ENCODE measurements at regions not wholly inside any gene's neighbourhood (a gene's known extent, or its start where the extent isn't known, plus 50 kb on each side); places are given as distances from the start of the nearest gene placed in this dataset.

- H3K27me3 Mint-ChIP-seq (ENCODE audit: unreplicated experiment) = no peaks in the 10 kb centered on the region
- no peak overlapping the region for H3K4me3 Mint-ChIP-seq (ENCODE audit: unreplicated experiment)
- no peak for DNase-seq (ENCODE audit: low spot score)
- TF ChIP-seq CTCF (IDR thresholded peaks at IDR 0.05; ENCODE audit: unreplicated experiment) = no peak
- H3K9me3 Mint-ChIP-seq (ENCODE audit: unreplicated experiment) = no peaks in the 10 kb centered on the region
- no peaks in the 10 kb centered on the region for H3K36me3 Mint-ChIP-seq (ENCODE audit: low read depth, unreplicated experiment)
- H3K4me1 Mint-ChIP-seq (ENCODE audit: unreplicated experiment) = no peaks in the 10 kb centered on the region
- no peak overlapping the region for H3K27ac Mint-ChIP-seq (ENCODE audit: unreplicated experiment)
Observed at GRCh38 chr21:17428980-17429379, 83.9 kb upstream of the CXADR start.

GRCh38 chr21:17429936-17430335 lies 82.9 kb upstream of the CXADR start:
- DNase-seq (ENCODE audit: low spot score) = no peak
- Mint-ChIP-seq H3K4me3 (ENCODE audit: unreplicated experiment) (no peak overlapping the region), H3K27me3 (ENCODE audit: unreplicated experiment) (no peaks in the 10 kb centered on the region), H3K27ac (ENCODE audit: unreplicated experiment) (no peak overlapping the region), H3K9me3 (ENCODE audit: unreplicated experiment) (no peaks in the 10 kb centered on the region), H3K4me1 (ENCODE audit: unreplicated experiment) (no peaks in the 10 kb centered on the region), H3K36me3 (ENCODE audit: low read depth, unreplicated experiment) (no peaks in the 10 kb centered on the region)
- TF ChIP-seq CTCF (IDR thresholded peaks at IDR 0.05; ENCODE audit: unreplicated experiment) = no peak

GRCh38 chr21:17432732-17433057 lies 80.1 kb upstream of the CXADR start:
- DNase-seq (ENCODE audit: low spot score) = no peak
- H3K9me3 Mint-ChIP-seq (ENCODE audit: unreplicated experiment) = no peaks in the 10 kb centered on the region
- no peaks in the 10 kb centered on the region for H3K36me3 Mint-ChIP-seq (ENCODE audit: low read depth, unreplicated experiment)
- H3K27ac Mint-ChIP-seq (ENCODE audit: unreplicated experiment) = no peak overlapping the region
- no peak overlapping the region for H3K4me3 Mint-ChIP-seq (ENCODE audit: unreplicated experiment)
- peaks cover 13% of the 10 kb centered on the region for H3K4me1 Mint-ChIP-seq (ENCODE audit: unreplicated experiment)
- peaks cover 1% of the 10 kb centered on the region for H3K27me3 Mint-ChIP-seq (ENCODE audit: unreplicated experiment)
- TF ChIP-seq CTCF (IDR thresholded peaks at IDR 0.05; ENCODE audit: unreplicated experiment) = no peak

- DNase-seq (ENCODE audit: low spot score) = no peak
- Mint-ChIP-seq H3K4me1 (ENCODE audit: unreplicated experiment) (peaks cover 20% of the 10 kb centered on the region), H3K36me3 (ENCODE audit: low read depth, unreplicated experiment) (no peaks in the 10 kb centered on the region), H3K9me3 (ENCODE audit: unreplicated experiment) (no peaks in the 10 kb centered on the region), H3K27me3 (ENCODE audit: unreplicated experiment) (peaks cover 1% of the 10 kb centered on the region), H3K27ac (ENCODE audit: unreplicated experiment) (no peak overlapping the region), H3K4me3 (ENCODE audit: unreplicated experiment) (no peak overlapping the region)
- no peak for TF ChIP-seq CTCF (IDR thresholded peaks at IDR 0.05; ENCODE audit: unreplicated experiment)
Observed at GRCh38 chr21:17433730-17434129, 79.1 kb upstream of the CXADR start.

- H3K4me3 Mint-ChIP-seq (ENCODE audit: unreplicated experiment) = no peak overlapping the region
- H3K36me3 Mint-ChIP-seq (ENCODE audit: low read depth, unreplicated experiment) = no peaks in the 10 kb centered on the region
- H3K9me3 Mint-ChIP-seq (ENCODE audit: unreplicated experiment) = no peaks in the 10 kb centered on the region
- H3K27me3 Mint-ChIP-seq (ENCODE audit: unreplicated experiment) = peaks cover 1% of the 10 kb centered on the region
- DNase-seq (ENCODE audit: low spot score) = no peak
- TF ChIP-seq CTCF (IDR thresholded peaks at IDR 0.05; ENCODE audit: unreplicated experiment) = no peak
- H3K27ac Mint-ChIP-seq (ENCODE audit: unreplicated experiment) = no peak overlapping the region
- peaks cover 22% of the 10 kb centered on the region for H3K4me1 Mint-ChIP-seq (ENCODE audit: unreplicated experiment)
Observed at GRCh38 chr21:17435565-17436543, 77.0 kb upstream of the CXADR start.
